CD4-positive, alpha-beta T cell treated with Interleukin-4 for 1 hour (primary cell): ENCODE measurements at regions not wholly inside any gene's neighbourhood (a gene's known extent, or its start where the extent isn't known, plus 50 kb on each side); places are given as distances from the start of the nearest gene placed in this dataset.

Experiments used
- DNase-seq, 2 donors: peaks; one replicate each; pipeline ENCODE4 v3.0.0-alpha.2; 2020 to 2022

DNA sequence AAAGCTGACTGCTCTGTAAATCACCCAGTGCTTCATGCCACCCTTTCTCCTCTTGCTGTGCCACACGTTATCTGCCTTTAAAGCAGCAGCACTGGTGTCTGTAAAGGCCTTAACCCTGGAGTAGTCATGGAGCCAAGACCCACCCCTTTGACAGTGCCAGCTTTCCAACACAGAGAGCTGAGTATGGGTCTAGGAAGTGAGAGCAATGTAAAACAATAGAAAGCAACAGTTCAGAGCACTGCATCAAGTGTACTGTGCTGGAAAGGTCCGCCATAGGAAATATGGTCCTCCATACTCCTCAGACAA is 139.5 kb downstream of the DAD1 start:
- no peak for DNase-seq

DNA sequence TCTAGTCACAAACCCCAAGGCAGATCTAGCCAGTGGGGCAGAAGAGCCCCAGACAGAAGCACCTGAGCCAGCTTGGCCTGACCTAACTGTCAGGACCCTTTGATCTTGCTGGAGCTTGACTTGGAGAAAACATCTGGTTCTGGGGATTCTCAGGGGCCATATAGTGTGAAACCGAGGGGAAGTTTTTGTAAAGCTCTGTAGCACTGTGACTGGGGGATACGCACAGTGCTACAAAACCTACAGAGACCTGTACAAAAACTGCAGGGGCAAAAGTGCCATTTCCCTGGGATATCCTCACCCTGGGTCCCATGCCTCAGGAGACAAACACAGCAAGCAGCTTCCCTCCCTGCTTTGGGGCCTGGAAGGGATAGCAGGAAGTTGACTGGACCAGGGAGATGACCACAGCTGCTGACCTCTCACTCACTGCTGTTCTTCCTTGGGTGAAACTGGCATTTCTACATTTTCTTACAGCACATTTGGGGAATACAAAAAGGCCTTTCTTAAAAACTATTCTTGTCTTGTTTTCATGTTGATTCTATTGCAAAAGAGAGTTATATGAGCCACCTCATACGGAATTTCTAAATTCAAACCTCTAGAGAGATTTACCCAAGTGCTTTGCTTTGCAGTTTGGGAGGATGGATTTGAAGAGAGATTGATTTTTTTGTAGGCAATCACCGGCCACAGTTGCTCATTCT is 140.0 kb downstream of the DAD1 start:
- DNase-seq, result no peak

DNA sequence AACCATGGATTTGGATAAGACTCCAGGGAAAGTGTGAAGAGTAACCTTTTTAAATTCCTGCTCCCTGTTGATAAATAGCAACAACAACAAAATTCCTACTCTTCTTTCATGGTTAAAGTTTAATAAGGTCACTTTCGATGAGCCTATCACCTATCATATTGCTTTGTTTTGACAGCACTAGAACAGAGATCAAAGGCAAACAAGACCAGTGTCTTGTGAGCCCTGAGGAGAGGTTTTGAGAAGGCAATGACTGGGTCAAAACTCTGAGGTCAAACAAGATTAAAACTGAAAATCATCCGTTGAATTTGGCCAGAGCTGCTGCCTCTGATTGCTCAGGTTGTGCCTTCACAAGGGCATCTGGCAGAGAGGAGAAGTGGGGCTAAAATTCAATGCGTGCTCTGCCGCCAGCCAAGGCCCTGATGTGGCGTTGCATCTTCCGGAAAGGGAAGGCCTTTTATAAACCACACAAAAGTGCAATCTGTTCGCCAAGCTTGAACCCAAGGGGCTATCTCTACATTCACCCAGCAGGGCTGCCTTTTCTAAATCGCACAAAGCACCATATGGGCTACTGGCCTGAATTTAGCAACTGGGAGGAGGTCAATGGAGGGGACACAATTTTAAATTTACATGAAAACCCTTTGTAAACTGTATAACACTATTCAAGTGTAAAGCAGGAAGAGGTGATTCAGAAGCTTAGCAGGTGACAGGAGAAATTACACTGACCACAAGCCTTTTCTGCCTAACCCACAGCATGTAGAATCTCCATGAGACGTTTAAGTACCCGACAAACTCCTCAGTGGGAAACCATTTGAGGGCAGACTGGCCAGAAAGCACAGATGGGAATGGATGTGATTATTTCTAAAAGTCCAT is 140.8 kb downstream of the DAD1 start:
- DNase-seq, result no peak

DNA sequence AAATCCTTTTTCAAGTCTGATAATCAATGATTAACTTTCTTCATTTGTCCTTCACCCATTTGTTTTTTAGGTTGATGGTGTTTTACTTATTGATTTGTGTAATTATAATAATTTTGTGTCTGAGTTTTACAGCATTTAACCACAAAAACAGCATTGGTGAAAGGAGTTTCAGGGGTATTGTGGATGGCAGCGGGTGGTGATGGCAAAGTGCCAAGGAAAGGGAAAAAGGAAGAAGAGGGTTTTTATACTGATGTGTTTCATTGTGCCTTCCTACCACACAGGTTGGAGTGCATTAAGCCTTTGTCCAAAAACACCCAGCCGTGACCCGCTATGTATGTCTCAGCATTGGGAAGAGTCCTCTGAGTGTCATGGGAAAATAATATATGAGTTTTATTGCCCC is 150.3 kb downstream of the DAD1 start:
- DNase-seq, result no peak

DNA sequence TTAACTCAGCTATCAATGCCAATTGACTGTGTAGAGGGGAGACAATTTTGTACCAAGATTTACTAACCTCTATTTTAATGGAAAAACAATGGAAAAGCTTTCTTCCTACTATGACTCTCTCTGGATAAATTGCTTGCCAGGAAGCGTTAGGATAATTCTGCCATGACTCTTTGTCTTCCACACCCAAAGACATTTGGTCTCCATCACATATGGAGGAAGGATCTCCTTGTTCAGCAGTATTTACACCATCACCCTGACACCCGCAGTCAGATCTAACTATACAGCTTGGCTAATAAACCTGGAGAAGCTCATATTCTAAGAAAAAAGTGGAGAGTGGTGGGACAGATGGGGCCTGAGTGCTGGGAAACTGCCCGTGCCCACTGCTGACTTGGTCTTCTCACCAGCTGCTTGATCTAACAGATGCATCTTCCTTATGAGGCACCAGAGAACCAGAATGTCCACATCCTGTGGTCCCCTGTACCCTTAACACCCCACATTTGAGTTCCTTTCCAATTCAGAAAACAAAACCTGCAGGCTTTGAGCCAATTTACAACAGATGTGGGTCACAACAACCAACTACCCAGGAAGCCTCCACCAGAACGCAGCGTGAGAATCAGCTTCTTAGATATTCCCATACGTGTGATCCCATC is 154.0 kb downstream of the DAD1 start:
- DNase-seq, result no peak

DNA sequence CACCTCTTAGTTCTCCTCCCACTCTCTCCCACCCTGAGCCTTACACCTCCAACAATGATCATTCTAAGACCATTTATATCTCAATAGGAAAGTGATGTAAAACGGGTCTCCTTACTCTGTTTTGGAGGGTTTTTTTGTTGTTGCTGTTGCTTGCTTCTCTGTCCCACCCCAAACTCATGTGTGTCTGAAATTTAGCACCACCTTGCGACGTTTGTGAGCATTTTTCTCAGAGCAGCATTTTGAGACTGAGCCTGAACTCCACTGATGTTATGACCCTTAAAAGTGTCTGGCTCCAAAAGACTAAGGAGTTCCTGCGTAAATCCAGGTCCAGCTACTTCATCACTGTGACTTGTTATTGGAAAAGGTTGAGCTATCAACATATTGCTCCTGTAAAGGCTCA is 155.0 kb downstream of the DAD1 start:
- DNase-seq, result no peak

DNA sequence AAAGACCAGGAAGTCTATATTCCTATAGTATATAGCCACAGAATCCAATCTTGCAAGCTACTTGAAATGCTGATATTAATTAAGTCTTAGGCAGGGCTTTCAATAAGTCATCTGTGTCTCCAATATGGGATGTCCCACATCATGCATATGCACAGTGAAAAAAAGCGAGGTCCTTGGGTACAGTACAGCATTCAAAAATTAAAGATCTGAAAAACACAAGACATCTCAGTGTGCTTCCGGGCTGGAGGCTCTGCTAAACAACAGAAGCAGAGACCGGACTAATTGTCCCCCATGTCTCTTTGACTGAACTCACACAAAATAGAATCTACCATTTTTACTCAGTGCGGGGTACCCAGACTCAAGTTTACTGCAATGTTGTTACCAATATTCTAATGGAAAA is 156.0 kb downstream of the DAD1 start:
- no peak for DNase-seq

DNA sequence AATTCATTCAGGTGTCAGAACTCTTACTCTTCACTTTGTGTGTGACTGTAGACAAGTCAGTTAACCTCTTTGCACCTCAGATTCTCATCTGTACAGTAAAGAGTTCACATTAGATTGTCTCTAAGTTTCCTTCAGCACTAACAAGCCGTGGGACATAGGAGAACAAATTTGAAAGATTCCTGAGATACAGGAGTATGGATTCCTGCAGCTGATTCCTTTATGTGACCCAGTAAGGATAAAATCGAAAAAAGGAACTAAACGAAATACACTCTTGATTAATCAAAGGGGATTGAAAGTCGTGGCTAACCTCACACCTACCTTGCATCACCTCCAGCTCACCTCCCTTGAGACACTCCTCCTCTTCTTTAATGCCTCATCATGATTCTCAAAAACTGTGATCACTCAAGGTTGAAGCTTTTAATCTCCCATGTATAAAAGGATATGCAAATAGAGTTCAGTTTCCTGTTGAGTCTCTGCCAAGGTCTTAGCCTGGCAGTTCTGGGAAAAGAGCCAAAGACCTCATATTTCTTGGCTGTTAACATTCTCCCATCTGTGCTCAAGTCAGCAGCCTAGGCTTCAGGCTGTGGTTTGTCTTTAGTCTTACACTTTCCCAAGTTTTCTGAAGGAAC is 156.6 kb downstream of the DAD1 start:
- no peak for DNase-seq

DNA sequence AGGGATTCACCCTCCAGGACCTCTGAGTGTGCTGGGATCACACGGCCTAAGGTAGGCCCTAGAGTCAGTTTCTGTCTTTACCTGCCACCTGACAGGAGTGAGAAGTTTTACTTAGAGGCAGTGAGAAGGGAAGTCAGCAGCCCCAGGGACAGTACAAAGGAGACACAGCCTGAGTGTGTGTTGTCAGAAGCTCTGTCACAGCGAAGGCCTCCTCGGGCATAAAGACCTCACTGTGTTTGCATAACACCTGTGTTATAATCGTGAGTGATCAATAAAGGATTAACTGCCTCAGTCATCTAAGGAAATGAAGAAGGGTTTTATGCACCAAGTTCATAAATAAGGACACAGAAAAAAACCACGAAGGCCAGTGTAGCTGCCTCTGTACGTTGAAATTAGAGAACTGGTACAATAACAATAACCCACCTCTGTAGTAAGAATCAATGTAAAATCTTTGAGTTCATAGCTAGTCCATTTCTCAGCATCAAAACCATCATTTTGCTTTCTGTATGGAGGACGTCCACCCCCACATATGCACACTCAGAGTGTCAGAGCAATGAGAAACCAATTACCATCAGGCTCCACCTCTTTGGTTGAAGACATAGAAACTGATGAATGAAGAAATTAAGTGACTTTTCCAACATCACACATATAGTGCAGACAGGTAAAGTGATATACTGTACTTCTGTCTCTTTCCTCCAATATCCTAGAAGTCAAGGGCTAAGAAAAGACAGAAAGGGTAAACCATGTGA is 159.3 kb downstream of the DAD1 start:
- DNase-seq, result no peak

DNA sequence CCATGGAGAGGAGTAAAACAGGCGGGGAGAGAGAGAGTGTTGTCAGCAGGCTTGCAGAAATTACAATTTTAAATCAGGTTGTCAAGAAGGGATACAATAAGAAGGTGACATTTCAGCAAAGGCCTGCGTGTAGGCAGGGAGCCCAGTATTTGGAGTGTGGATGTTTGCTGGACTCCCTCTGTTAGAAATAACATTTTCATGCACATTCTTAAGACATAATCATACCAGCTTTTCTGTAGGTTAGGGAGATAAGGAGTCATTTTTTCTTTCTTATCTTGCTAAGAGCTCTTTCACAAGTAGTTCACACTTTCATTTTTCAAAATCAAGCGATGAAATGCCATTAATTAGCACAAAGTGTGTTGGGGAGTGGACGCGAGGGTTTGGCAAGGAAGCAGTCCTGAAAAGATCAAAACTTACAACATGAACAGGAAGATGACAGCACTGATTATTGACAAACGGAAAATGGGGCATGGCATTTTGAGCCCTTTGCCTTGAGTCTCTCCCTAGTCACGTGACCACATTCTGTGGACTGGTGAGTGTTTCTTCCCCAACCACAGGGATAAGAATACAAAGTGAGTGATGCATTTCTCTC is 160.2 kb downstream of the DAD1 start:
- DNase-seq, result no peak

DNA sequence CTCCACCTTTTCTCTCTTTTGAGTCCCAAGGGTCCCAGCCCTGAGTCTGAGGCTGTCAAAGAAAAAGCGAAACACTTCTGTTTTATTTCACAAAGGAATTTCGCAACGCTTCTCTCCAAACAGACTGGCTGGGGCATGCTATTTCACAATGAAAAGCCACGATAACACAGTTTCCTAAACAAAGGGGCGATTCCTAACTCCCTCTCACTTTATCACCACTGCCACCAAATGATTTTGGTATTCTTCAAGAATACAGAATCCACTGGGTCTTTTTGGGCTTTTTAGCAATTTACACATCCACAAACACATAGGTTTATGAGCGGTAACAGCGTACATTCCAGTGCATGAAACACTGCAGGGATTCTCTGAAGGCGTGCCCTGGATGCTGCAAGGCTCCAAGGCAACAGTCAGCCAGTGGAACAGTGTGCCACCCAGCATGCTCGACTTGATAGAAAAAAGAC is 161.2 kb downstream of the DAD1 start:
- DNase-seq, result peak in 1 of 2 donors; percentile 15

DNA sequence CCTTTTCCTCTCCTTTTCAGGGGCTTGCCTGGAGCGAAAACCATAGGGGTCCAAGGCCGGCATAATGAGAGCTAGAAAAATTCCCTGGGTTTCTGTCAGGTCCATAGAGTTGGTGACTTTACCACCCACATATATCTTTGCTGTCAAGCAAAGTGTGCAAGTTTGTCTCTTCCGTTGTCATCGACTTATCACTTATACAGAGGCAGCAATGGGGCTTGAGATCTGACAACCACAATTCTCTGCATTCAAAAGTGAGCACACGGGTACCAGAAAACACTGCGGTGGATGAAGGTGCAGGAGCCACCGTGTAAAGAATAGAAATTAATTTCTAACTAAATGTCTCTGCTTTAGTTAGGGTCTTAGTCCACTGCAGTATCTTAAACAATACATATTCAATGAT is 162.3 kb downstream of the DAD1 start:
- DNase-seq, result no peak

DNA sequence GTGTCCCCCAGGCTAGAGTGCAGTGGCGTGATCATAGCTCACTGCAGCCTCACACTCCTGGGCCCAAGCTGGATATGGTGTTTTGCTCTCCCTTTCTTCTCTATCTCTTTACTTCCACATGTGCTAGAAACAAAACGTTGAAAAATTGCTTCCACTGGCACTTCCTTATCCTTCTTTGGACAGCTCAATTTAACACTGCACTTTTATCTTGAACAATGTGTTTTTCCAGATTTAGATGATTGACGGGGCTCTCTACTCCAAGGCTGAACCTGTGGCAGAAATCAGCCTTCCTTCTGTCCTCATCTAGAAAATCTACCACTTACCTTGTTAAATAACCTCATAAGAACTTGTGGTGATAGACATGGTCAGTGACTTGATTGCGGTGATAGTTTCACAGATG is 165.1 kb downstream of the DAD1 start:
- DNase-seq, result no peak

DNA sequence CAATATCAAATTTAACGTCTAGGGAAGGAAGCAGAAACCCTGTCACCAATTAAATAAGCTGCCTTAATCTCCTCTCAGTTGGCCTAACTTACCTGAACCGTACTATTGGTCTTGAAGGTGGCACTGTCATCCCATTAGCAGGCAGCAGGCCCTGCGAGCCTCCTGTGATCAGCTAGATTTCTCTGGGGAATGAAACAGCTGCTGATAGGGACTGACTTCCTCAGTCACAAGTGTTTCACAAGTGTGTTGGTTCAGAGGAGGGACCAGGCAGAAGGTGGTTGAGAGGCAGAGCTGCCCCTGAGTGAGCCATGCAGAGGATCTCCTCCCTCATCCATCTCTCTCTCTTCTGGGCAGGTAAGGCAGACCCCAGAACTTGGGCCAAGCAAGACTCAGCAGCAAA is 166.8 kb downstream of the DAD1 start:
- DNase-seq, result peak in 1 of 2 donors; percentile 32

DNA sequence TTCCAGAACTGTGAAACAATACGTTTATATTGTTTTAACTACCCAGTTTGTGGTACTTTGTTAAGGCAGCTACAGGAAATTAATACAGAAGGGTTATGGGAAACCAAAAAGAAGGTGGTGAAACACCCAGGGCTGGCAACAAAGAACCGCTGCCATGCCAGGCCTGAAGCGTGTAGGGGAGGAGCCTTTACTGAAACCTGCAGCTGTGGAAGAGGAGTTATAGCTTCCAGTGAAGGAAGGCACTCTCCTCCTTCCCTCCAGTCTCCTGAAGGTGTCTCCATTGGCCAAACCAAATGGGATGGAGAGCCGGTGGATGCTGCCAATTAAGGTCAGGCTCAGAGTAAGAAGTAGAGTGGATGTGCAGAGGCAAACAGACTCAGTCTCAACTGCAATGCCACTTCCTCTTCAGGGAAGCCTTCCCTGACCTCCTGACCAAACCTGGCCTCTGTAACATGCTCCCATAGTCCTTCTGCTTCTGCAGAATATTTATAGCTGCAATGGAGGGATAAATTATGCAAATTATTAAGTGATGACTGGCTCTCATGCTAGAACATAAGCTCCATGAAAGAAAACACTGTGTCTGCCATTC is 168.3 kb downstream of the DAD1 start:
- DNase-seq, result no peak

DNA sequence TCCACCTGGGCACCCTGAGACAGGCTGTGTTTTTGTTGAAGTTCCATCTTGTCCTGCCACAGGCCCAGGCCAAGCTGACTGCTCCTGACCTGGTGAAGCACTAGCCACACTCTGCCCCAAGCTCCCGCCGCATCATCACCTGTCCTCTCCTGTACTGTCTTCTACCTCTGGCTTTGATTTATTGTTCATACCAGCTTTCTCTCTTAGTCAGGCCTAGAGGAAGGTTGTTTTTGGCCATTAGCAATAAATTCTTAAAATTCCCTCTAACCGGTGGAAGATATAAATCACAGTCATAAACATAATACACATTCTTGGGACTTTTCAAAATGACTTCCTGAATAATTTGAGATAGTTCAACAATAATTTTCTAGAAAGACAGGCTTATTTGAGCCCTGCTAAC is 169.4 kb downstream of the DAD1 start:
- DNase-seq, result no peak

DNA sequence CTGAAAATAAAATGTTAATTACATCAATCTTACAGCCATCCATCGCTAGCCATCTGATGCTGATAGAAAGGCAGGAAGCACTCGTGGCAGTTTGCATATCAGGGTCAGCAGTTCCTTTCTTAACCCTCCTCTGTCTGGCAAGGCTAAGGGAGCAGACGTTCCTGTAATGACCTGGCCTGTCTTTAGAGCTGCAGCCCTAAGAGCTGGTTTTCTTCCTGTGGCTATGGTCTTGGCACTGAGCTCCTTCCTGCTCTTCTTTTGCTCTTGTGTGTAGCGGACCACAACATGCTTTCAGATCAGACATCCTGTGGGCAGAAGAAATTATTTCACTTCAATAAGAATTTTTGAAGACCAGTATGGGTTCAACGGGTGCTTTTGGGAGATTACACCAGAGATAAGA is 170.4 kb downstream of the DAD1 start:
- DNase-seq, result no peak

DNA sequence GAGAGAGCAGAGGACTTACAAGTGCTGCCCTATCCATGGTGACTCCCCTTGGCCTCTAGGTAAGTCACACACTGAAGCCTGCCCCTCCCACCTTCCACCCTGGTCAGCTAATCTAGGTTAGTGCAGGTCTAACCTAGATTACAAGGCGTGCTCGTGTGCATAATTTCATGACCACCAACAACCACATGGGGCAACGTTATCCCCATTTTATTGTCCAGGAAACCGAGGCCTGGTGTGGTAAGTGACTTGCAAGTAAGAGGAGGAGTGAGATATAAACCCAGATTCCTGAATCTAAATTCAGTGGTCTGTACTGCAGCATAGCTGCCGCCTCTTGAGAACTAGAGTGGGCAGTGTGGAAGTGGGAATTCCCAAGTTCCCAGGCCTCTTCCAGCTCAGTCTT is 171.1 kb downstream of the DAD1 start:
- no peak for DNase-seq

DNA sequence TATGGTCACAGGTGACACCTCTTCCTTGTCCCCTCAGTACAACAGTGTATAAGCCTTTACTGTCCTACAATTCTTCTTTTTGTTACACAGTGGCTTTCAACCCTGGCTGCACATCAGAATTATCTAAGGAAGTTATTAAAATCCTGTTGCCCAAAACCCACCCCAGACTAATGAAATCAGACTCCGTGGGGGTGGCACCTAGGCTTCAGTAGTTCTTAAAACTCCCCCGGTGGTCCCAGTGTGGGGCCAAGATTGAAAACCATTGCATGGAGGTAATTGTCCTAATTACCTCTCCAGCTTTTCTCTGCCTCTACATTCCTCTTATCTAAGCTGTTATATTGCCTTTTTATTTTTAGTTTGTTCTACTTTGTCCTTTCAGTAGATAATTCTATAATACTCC is 172.8 kb downstream of the DAD1 start:
- DNase-seq, result no peak

DNA sequence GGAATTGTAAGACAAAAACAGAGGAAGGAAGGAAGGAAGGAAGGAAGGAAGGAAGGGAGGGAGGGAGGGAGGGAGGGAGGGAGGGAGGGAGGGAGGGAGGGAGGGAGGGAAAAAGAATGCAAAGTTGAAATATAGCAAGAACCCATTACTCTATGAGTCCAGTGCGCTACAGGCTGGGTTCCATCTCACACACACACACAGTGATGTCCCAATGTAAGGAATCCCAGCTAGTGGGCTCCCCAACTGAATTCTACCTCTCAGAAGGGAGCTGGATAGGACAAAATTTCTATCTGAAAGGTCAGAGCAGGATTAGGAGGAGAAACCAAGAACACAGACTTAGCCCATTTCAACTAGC is 173.4 kb downstream of the DAD1 start:
- DNase-seq, result no peak

DNA sequence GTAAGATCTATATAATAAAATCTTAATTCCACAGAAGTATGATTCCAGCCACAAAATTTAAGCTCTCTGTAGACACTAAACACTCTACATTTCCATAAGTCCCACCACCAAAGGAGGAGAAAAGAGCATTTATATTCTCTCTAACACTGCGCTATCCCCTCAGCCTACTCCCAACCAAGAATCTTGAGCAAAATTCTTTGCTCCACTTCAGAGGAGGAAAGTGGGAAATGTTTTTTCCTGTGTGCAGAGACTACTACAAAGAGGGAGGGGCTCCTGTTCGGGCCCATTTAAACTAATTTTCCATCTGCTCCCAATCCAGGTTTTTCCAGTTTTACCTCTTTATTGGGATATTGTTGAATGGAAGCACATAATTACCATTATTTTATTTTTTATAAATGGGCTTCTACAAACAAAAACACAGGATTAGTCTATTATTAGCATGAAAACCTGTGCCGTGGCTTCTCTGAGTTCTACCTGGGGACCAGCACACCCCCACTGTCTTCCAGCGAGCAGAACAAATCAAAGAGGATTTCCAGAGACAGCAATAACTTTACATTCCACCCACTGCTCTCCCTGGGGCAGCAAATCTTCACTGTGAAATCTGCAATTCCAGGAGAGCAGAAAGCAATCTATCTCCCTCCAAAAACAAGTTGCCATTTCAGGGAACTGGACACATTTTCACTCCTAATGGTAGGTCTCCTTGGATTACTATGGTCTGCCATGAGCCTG is 174.0 kb downstream of the DAD1 start:
- DNase-seq, result no peak
